GM12874 (cell line): ENCODE measurements at regions not wholly inside any gene's neighbourhood (a gene's known extent, or its start where the extent isn't known, plus 50 kb on each side); places are given as distances from the start of the nearest gene placed in this dataset.

Source experiments
- CTCF ChIP-seq: IDR thresholded peaks from 2 replicates; pipeline ENCODE4 v1.5.1; 2011; ENCODE audit warnings: low read depth, mild to moderate bottlenecking, control low read depth, low read length, moderate library complexity; ENCODE audit not compliant: insufficient read depth

- TF ChIP-seq CTCF, result no peak
Measured at GRCh38 chr5:158272409-158272808, 413.5 kb upstream of the CLINT1 start.

GRCh38 chr5:158270996-158271554 is 412.1 kb upstream of the CLINT1 start:
- no peak for TF ChIP-seq CTCF

- no peak for TF ChIP-seq CTCF
Measured at GRCh38 chr5:158268286-158268685, 409.3 kb upstream of the CLINT1 start.

GRCh38 chr5:158267228-158267627 is 408.3 kb upstream of the CLINT1 start:
- no peak for TF ChIP-seq CTCF

- no peak for TF ChIP-seq CTCF
Measured at GRCh38 chr5:158265931-158266700, 407.2 kb upstream of the CLINT1 start.

GRCh38 chr5:158265346-158265745 is 406.4 kb upstream of the CLINT1 start:
- TF ChIP-seq CTCF, result no peak

- TF ChIP-seq CTCF, result no peak
Measured at GRCh38 chr5:158264264-158264663, 405.3 kb upstream of the CLINT1 start.
